AG09319 (cell line): ENCODE measurements at regions not wholly inside any gene's neighbourhood (a gene's known extent, or its start where the extent isn't known, plus 50 kb on each side); places are given as distances from the start of the nearest gene placed in this dataset.
"Not testable (repeated sequence)": the region's sequence is repeated elsewhere in the genome, so short reads cannot be mapped to it uniquely, and the experiment has no call there.

Source experiments
- DNase-seq: peaks from one replicate; pipeline ENCODE4 v3.0.0-alpha.2; 2010; ENCODE audit warnings: low read depth; ENCODE audit errors: extremely low read depth
- CTCF ChIP-seq: IDR thresholded peaks from 2 replicates; pipeline ENCODE4 v1.5.1; 2011; ENCODE audit warnings: low read depth, mild to moderate bottlenecking, inconsistent platforms, low read length, moderate library complexity

GRCh38 chr10:84626397-84627087, 298.2 kb downstream of the CCSER2 start:
- DNase-seq, result no peak
- TF ChIP-seq CTCF, result no peak

GRCh38 chr10:84632866-84633265, 304.5 kb downstream of the CCSER2 start:
- DNase-seq, result no peak
- no peak for TF ChIP-seq CTCF

- TF ChIP-seq CTCF, result no peak
- DNase-seq, result no peak
These were observed 306.2 kb downstream of the CCSER2 start for GRCh38 chr10:84634636-84635035.

- not testable (repeated sequence) for DNase-seq
These were observed 322.2 kb downstream of the CCSER2 start for GRCh38 chr10:84650628-84651027.

- no peak for DNase-seq
- TF ChIP-seq CTCF, result no peak
These were observed 326.3 kb downstream of the CCSER2 start for GRCh38 chr10:84654671-84655070.

GRCh38 chr10:84659027-84659426, 330.6 kb downstream of the CCSER2 start:
- no peak for TF ChIP-seq CTCF
- DNase-seq, result no peak

GRCh38 chr10:84659497-84660439, 331.4 kb downstream of the CCSER2 start:
- DNase-seq, result no peak
- TF ChIP-seq CTCF, result no peak
